ENCODE measurements at regions not wholly inside any gene's neighbourhood (a gene's known extent, or its start where the extent isn't known, plus 50 kb on each side); places are given as distances from the start of the nearest gene placed in this dataset.

DNA sequence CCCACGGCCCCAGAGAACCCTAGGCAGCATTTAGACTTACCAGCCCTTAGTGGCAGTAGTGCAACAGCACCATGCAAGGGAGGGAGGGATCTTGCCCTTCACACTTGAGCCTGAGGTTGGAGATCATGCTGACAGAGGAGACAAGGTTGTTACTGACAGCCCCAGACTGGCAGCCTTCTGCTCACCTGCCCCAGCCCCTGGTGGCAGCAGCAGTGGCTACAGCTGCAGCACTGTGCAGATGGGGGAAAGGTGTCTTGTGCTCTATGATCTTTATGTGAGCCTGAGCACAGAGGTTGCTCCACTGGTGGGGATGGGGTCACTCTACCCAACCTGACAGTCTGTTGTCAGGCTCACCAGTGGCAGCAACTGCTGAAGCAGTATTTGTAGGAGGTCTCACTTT, 501.2 kb upstream of the LRRTM4 start:
- WGBS, 2 experiments (ENCODE audit: extremely low coverage in 2 of 2, insufficient read length in 1 of 2), result no CpG with 5 or more reads among the region's 1 CpG
- Histone ChIP-seq H3K79me1 (ENCODE audit: low read depth in 1 of 2, low read length in 2 of 2) (no peaks in the 10 kb centered on the region), H4K8ac (ENCODE audit: low read depth in 2 of 2, low read length in 2 of 2) (no peak overlapping the region), H3K14ac (replicated peaks; ENCODE audit: low read depth, low read length) (no peak overlapping the region), H3K9me3 (ENCODE audit: control insufficient read depth, insufficient read depth, low read length) (peaks cover 7% of the 10 kb centered on the region), H2AFZ (replicated peaks; ENCODE audit: low read length, poor library complexity) (no peak overlapping the region), H2BK20ac (ENCODE audit: low read depth, low read length) (no peak overlapping the region), H2BK5ac (ENCODE audit: low read depth, low read length, poor library complexity, severe bottlenecking) (no peak overlapping the region), H4K91ac (ENCODE audit: insufficient read depth, low read depth, low read length) (no peak overlapping the region), H3K4me2 (ENCODE audit: low read depth, low read length) (no peak overlapping the region), H2BK15ac (ENCODE audit: low read depth, low read length) (no peak overlapping the region), H4K20me1 (ENCODE audit: insufficient read depth, low read length) (no peaks in the 10 kb centered on the region), H2AK9ac (replicated peaks; ENCODE audit: low read depth, low read length, poor library complexity) (no peak overlapping the region), H2BK120ac (ENCODE audit: low read depth, low read length) (no peak overlapping the region), H3K4me1 (ENCODE audit: control insufficient read depth, insufficient read depth, low read length) (no peaks in the 10 kb centered on the region), H3K56ac (ENCODE audit: extremely low read depth, insufficient read depth, low read length) (no peak overlapping the region), H3K18ac (ENCODE audit: low read depth, low read length) (no peak overlapping the region), H3K27me3 (ENCODE audit: control insufficient read depth, insufficient read depth, low read length) (no peaks in the 10 kb centered on the region), H3K9me1 (ENCODE audit: insufficient read depth, low read length) (no peaks in the 10 kb centered on the region), H2AK5ac (ENCODE audit: low read depth, low read length) (no peak overlapping the region), H3K4ac (ENCODE audit: low read depth, low read length) (no peak overlapping the region), H3K23ac (ENCODE audit: low read depth, low read length) (no peak overlapping the region), H3K4me3 (ENCODE audit: insufficient read depth, low read depth, low read length) (no peak overlapping the region), H4K5ac (ENCODE audit: low read depth, low read length) (no peak overlapping the region), H3K36me3 (ENCODE audit: control insufficient read depth, insufficient read depth, low read length) (no peaks in the 10 kb centered on the region), H3K27ac (ENCODE audit: insufficient read depth, low read length) (no peak overlapping the region), H3K9ac (ENCODE audit: low read depth, low read length) (no peak overlapping the region)
- dilution Hi-C loops (cut with HindIII; ENCODE audit: low sequenced_read_pairs, unreplicated experiment), result no loop called here
- ATAC-seq (ENCODE audit: low read depth) (no peak), DNase-seq (no peak)
- intact Hi-C loops (cut with micrococcal nuclease), result no loop called here
- in situ Hi-C loops (cut with MboI; ENCODE audit: low sequenced_read_pairs), result no loop called here
- no TSS peak for BruUV-seq (replicated peaks)
- POLR2A ChIA-PET (ENCODE audit: unreplicated experiment), result no interaction called here
- CTCF ChIA-PET, result no interaction called here
- TF ChIP-seq CEBPB (IDR thresholded peaks at IDR 0.05; ENCODE audit: low read depth, low read length), result no peak
- TF ChIP-seq, protein P1, sequence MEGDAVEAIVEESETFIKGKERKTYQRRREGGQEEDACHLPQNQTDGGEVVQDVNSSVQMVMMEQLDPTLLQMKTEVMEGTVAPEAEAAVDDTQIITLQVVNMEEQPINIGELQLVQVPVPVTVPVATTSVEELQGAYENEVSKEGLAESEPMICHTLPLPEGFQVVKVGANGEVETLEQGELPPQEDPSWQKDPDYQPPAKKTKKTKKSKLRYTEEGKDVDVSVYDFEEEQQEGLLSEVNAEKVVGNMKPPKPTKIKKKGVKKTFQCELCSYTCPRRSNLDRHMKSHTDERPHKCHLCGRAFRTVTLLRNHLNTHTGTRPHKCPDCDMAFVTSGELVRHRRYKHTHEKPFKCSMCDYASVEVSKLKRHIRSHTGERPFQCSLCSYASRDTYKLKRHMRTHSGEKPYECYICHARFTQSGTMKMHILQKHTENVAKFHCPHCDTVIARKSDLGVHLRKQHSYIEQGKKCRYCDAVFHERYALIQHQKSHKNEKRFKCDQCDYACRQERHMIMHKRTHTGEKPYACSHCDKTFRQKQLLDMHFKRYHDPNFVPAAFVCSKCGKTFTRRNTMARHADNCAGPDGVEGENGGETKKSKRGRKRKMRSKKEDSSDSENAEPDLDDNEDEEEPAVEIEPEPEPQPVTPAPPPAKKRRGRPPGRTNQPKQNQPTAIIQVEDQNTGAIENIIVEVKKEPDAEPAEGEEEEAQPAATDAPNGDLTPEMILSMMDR (conservative IDR thresholded peaks at IDR 0.05; ENCODE audit: low read depth, low read length), result no peak
- TF ChIP-seq MAFK (IDR thresholded peaks at IDR 0.05; ENCODE audit: low read depth, low read length), result no peak
- no peak for TF ChIP-seq POLR2A (IDR thresholded peaks at IDR 0.05; ENCODE audit: low read depth, low read length)
- no peak for TF ChIP-seq NFE2L2 (IDR thresholded peaks at IDR 0.05; ENCODE audit: low read depth, low read length)
- TF ChIP-seq BHLHE40 (IDR thresholded peaks at IDR 0.05; ENCODE audit: low read depth, low read length), result no peak
- TF ChIP-seq MAZ (IDR thresholded peaks at IDR 0.05; ENCODE audit: borderline replicate concordance, low read depth, low read length), result no peak
- TF ChIP-seq, protein P2, sequence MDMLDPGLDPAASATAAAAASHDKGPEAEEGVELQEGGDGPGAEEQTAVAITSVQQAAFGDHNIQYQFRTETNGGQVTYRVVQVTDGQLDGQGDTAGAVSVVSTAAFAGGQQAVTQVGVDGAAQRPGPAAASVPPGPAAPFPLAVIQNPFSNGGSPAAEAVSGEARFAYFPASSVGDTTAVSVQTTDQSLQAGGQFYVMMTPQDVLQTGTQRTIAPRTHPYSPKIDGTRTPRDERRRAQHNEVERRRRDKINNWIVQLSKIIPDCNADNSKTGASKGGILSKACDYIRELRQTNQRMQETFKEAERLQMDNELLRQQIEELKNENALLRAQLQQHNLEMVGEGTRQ (IDR thresholded peaks at IDR 0.05; ENCODE audit: low read depth, low read length), result no peak
- TF ChIP-seq FOS (IDR thresholded peaks at IDR 0.05; ENCODE audit: low read depth, low read length), result no peak

Measured in IMR-90 (cell line).